Fibroblast of mammary gland (primary cell): ENCODE measurements at regions not wholly inside any gene's neighbourhood (a gene's known extent, or its start where the extent isn't known, plus 50 kb on each side); places are given as distances from the start of the nearest gene placed in this dataset.
"Not testable (repeated sequence)": the region's sequence is repeated elsewhere in the genome, so short reads cannot be mapped to it uniquely, and the experiment has no call there.

Source experiments
- DNase-seq: peaks from one replicate; pipeline ENCODE4 v3.0.0-alpha.2; 2010; ENCODE audit warnings: low read depth
- H3K4me3 ChIP-seq: 2 replicates; pipeline ENCODE4 v1.5.1; 2011; ENCODE audit warnings: low read depth, mild to moderate bottlenecking, low read length, moderate library complexity; ENCODE audit not compliant: control insufficient read depth
- TF ChIP-seq, protein P1 (sequence below): conservative IDR thresholded peaks from 2 replicates; pipeline ENCODE4 v1.5.1; 2011; ENCODE audit warnings: low read depth, low read length, inconsistent platforms; ENCODE audit not compliant: control insufficient read depth, insufficient read depth

DNA sequence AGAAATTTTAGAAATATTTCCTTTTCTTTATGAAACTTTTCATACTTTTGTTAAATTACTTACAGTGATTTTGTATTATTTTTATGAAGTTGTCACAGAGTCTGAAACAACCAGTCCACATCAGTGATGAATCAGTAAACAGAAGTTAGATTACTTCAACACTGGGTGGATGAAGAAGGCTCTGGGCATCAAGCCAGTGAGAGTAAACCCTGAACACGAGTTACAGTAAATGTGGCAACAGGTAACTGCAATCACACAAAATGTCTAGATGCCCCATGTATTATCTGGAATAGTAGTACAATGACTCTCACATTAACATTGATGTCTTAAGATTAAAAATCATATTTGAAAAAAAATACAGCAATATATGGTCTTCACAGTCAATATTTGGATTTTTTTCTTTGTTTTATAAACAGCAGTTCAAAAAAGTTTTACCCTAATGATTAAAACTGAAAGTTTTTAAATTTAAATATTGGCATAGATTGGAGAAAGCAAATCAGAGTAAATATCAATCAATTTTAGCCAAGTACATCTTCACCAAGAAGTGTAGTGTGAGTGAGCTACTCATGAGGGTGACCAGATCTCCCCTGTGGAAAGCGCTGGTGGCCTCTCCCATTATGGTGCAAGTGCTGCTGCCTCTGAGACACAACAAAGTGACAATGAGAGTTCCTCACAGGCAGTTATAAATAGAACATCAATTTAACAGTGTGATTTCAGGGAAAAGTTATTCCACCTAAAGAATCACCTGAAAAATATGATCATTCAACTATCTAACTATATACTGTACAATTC, 63.2 kb upstream of the UGT2B7 start:
- no peak overlapping the region for H3K4me3 ChIP-seq
- TF ChIP-seq, protein P1, sequence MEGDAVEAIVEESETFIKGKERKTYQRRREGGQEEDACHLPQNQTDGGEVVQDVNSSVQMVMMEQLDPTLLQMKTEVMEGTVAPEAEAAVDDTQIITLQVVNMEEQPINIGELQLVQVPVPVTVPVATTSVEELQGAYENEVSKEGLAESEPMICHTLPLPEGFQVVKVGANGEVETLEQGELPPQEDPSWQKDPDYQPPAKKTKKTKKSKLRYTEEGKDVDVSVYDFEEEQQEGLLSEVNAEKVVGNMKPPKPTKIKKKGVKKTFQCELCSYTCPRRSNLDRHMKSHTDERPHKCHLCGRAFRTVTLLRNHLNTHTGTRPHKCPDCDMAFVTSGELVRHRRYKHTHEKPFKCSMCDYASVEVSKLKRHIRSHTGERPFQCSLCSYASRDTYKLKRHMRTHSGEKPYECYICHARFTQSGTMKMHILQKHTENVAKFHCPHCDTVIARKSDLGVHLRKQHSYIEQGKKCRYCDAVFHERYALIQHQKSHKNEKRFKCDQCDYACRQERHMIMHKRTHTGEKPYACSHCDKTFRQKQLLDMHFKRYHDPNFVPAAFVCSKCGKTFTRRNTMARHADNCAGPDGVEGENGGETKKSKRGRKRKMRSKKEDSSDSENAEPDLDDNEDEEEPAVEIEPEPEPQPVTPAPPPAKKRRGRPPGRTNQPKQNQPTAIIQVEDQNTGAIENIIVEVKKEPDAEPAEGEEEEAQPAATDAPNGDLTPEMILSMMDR: no peak
- DNase-seq: peak; percentile 8

DNA sequence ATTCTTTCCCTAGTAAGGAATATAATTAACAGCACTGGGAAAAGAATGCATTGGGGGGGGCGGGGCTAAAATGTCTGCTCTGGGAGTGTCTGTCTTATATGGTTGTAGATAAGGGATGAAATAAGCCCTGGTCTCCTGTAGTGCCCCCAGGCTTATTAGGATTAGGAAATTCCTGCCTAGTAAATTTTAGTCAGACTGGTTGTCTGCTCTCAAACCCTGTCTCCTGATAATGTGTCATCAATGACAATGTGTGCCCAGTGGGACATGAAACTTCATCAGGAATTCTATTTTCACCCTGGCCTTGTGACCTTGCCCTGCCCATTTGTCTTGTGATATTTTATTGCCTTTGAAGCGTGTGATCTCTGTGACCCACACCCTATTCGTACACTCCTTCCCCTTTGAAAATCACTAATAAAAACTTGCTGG, 61.9 kb upstream of the UGT2B7 start:
- H3K4me3 ChIP-seq, DNase-seq: not testable (repeated sequence)

DNA sequence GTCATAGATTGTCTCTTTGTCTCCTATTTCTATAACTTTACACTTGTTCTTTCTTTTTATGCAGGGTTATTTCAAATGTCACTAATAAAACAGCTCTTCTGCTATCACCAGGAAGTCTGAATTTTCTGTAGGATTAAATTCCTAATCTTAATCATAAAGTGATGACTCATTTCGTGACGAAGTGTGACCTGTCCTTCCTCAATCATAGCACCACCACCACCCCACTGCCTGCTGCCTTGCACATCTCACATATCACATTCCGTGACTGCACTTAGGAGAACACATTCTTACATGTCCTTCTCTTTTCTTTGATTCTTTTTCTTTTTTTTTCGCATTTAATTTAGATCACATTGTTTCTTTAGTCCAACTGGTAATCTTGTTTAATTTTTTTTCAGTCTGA, 57.7 kb upstream of the UGT2B7 start:
- TF ChIP-seq, protein P1: no peak
- DNase-seq: peak; percentile 42
- no peak overlapping the region for H3K4me3 ChIP-seq

DNA sequence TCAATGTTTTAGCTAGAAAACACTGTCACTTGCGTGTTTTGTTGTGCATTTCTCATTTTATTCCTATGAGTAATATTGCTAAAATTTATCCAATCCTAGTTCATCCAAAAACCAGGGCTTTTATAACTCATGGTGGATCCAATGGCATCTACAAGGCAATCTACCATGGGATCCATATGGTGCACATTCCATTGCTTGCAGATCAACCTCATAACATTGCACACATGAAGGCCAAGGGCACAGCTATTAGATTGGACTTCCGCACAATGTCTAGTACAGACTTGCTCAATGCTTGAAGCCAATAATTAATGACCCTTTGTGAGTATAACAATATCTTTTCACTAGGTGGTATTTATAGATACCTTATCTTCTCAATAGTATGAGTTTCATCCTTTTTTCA, 57.2 kb upstream of the UGT2B7 start:
- TF ChIP-seq, protein P1: no peak
- H3K4me3 ChIP-seq: no peak overlapping the region

DNA sequence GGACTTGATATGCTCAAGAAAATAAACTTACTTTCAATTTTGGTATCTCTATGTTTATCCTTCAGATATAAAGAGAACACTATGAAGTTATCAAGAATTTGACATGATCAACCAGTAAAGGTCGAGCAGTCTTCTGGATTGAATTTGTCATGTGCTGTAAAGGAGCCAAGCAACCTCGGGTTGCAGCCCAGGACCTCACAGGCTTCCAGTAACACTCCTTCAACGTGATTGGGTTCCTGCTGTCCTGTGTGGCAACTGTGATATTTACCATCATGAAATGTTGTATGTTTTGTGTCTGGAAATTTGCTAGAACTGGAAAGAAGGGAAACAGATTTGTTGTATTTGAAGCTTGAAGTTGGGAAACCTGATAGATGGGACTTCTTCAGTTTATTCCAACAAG, 52.0 kb upstream of the UGT2B7 start:
- DNase-seq: peak; percentile 22
- TF ChIP-seq, protein P1: no peak
- no peak overlapping the region for H3K4me3 ChIP-seq

More for the DNA sequence above, 57.2 kb upstream of the UGT2B7 start:
- no peak for DNase-seq
